A673 (cell line): ENCODE measurements at regions not wholly inside any gene's neighbourhood (a gene's known extent, or its start where the extent isn't known, plus 50 kb on each side); places are given as distances from the start of the nearest gene placed in this dataset.

ENCODE experiments used
- CTCF ChIP-seq: fragments of 300-800, 200-600 bp; sonication (generic); conservative IDR thresholded peaks from 2 replicates; pipeline ENCODE4 v1.5.1; 2017; ENCODE audit warnings: low read depth, mild to moderate bottlenecking, antibody characterized with exemption, low read length, moderate library complexity, mixed read lengths
- EZH2 ChIP-seq: fragments of 200-600 bp; sonication (generic); IDR thresholded peaks from 2 replicates; pipeline ENCODE4 v1.6.1; 2017; ENCODE audit warnings: borderline replicate concordance, low read depth, mild to moderate bottlenecking, mixed read lengths, antibody characterized with exemption, low read length; ENCODE audit not compliant: poor library complexity, severe bottlenecking

GRCh38 chr4:125938541-125938940 lies 623.8 kb downstream of the FAT4 start:
- TF ChIP-seq CTCF = no peak
- no peak for TF ChIP-seq EZH2
